ENCODE measurements at regions not wholly inside any gene's neighbourhood (a gene's known extent, or its start where the extent isn't known, plus 50 kb on each side); places are given as distances from the start of the nearest gene placed in this dataset.

- Histone ChIP-seq H3K36me3 (ENCODE audit: insufficient read depth, low read length, poor library complexity, severe bottlenecking) (no peaks in the 10 kb centered on the region), H3K9me3 (ENCODE audit: low read depth, low read length, poor library complexity, severe bottlenecking) (no peaks in the 10 kb centered on the region), H3K27me3 (replicated peaks; ENCODE audit: insufficient read depth, low read depth, low read length, poor library complexity) (no peaks in the 10 kb centered on the region), H3K4me1 (ENCODE audit: insufficient read depth, low read length, poor library complexity, severe bottlenecking) (no peaks in the 10 kb centered on the region), H3K4me3 (ENCODE audit: low read depth, low read length, poor library complexity, severe bottlenecking) (no peak overlapping the region), H3K27ac (ENCODE audit: low read depth, low read length, poor library complexity, severe bottlenecking) (no peak overlapping the region)
- no peak for TF ChIP-seq EZH2 (IDR thresholded peaks at IDR 0.05; ENCODE audit: borderline replicate concordance, low read depth, low read length, poor library complexity, severe bottlenecking)
- TF ChIP-seq, protein P1, sequence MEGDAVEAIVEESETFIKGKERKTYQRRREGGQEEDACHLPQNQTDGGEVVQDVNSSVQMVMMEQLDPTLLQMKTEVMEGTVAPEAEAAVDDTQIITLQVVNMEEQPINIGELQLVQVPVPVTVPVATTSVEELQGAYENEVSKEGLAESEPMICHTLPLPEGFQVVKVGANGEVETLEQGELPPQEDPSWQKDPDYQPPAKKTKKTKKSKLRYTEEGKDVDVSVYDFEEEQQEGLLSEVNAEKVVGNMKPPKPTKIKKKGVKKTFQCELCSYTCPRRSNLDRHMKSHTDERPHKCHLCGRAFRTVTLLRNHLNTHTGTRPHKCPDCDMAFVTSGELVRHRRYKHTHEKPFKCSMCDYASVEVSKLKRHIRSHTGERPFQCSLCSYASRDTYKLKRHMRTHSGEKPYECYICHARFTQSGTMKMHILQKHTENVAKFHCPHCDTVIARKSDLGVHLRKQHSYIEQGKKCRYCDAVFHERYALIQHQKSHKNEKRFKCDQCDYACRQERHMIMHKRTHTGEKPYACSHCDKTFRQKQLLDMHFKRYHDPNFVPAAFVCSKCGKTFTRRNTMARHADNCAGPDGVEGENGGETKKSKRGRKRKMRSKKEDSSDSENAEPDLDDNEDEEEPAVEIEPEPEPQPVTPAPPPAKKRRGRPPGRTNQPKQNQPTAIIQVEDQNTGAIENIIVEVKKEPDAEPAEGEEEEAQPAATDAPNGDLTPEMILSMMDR (conservative IDR thresholded peaks at IDR 0.05; ENCODE audit: low read depth, low read length): no peak
- ChIA-PET POLR2A (ENCODE audit: low non-redundant PET) (no interaction called here), CTCF (no interaction called here)
- no peak for DNase-seq (ENCODE audit: low spot score)
- intact Hi-C loops (cut with micrococcal nuclease; ENCODE audit: unreplicated experiment): loop anchor here (5.0 kb wide), 1 partner anchor 62 kb away; no protein-coding TSS in a partner anchor
- BruUV-seq (replicated peaks): no TSS peak
These were observed 80.9 kb upstream of the SLC66A3 start for GRCh38 chr2:11074246-11074820.

DNA sequence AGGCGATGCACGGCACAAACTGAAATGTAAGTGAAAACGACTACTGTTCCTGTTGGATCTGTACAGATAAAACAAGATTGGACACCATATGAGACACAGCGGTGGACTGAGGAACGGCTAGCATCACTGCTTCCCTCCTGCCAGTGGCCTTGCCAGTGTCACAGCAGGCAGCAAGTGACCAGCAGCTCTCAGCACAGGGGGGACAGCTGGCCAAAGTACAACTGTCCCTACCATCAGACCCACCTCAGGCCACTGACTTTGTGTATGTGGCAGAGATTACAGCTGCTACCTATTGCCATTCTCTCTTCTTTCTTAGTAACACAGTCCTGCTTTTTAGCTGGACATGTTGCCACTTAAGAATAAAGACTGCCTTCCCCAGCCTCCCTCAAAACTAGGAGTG lies 80.0 kb upstream of the SLC66A3 start:
- H3K27ac ChIP-seq (ENCODE audit: low read depth, low read length, poor library complexity, severe bottlenecking): no peak overlapping the region
- DNase-seq (ENCODE audit: low spot score): no peak
- no peaks in the 10 kb centered on the region for H3K4me1 ChIP-seq (ENCODE audit: insufficient read depth, low read length, poor library complexity, severe bottlenecking)
- POLR2A ChIA-PET (ENCODE audit: low non-redundant PET): no interaction called here
- H3K4me3 ChIP-seq (ENCODE audit: low read depth, low read length, poor library complexity, severe bottlenecking): no peak overlapping the region
- BruUV-seq (replicated peaks): no TSS peak
- no peaks in the 10 kb centered on the region for H3K36me3 ChIP-seq (ENCODE audit: insufficient read depth, low read length, poor library complexity, severe bottlenecking)
- CTCF ChIA-PET: no interaction called here
- intact Hi-C loops (cut with micrococcal nuclease; ENCODE audit: unreplicated experiment): no loop called here
- no peaks in the 10 kb centered on the region for H3K9me3 ChIP-seq (ENCODE audit: low read depth, low read length, poor library complexity, severe bottlenecking)
- no peaks in the 10 kb centered on the region for H3K27me3 ChIP-seq (replicated peaks; ENCODE audit: insufficient read depth, low read depth, low read length, poor library complexity)
- no peak for TF ChIP-seq EZH2 (IDR thresholded peaks at IDR 0.05; ENCODE audit: borderline replicate concordance, low read depth, low read length, poor library complexity, severe bottlenecking)
- TF ChIP-seq, protein P1 (conservative IDR thresholded peaks at IDR 0.05; ENCODE audit: low read depth, low read length): no peak

- CTCF ChIA-PET: no interaction called here
- no peak for DNase-seq (ENCODE audit: low spot score)
- intact Hi-C loops (cut with micrococcal nuclease; ENCODE audit: unreplicated experiment): no loop called here
- TF ChIP-seq, protein P1 (conservative IDR thresholded peaks at IDR 0.05; ENCODE audit: low read depth, low read length): no peak
- no peak for TF ChIP-seq EZH2 (IDR thresholded peaks at IDR 0.05; ENCODE audit: borderline replicate concordance, low read depth, low read length, poor library complexity, severe bottlenecking)
- POLR2A ChIA-PET (ENCODE audit: low non-redundant PET): no interaction called here
- Histone ChIP-seq H3K27ac (ENCODE audit: low read depth, low read length, poor library complexity, severe bottlenecking) (no peak overlapping the region), H3K4me1 (ENCODE audit: insufficient read depth, low read length, poor library complexity, severe bottlenecking) (no peaks in the 10 kb centered on the region), H3K36me3 (ENCODE audit: insufficient read depth, low read length, poor library complexity, severe bottlenecking) (no peaks in the 10 kb centered on the region), H3K9me3 (ENCODE audit: low read depth, low read length, poor library complexity, severe bottlenecking) (no peaks in the 10 kb centered on the region), H3K4me3 (ENCODE audit: low read depth, low read length, poor library complexity, severe bottlenecking) (no peak overlapping the region), H3K27me3 (replicated peaks; ENCODE audit: insufficient read depth, low read depth, low read length, poor library complexity) (no peaks in the 10 kb centered on the region)
- no TSS peak for BruUV-seq (replicated peaks)
These were observed 77.9 kb upstream of the SLC66A3 start for GRCh38 chr2:11077411-11077810.
